Ishikawa (cell line): ENCODE measurements at regions not wholly inside any gene's neighbourhood (a gene's known extent, or its start where the extent isn't known, plus 50 kb on each side); places are given as distances from the start of the nearest gene placed in this dataset.

Experiments used
- EP300 ChIP-seq: IDR thresholded peaks from 2 replicates; pipeline ENCODE4 v1.6.1; 2012; ENCODE audit warnings: borderline replicate concordance
- FOXM1 ChIP-seq: IDR thresholded peaks from 2 replicates; pipeline ENCODE4 v1.6.1; 2012; ENCODE audit warnings: low read depth, borderline replicate concordance
- RAD21 ChIP-seq: IDR thresholded peaks from 2 replicates; pipeline ENCODE4 v1.6.1; 2012; ENCODE audit warnings: low read depth
- TEAD4 ChIP-seq: IDR thresholded peaks from 2 replicates; pipeline ENCODE4 v1.6.1; 2012

GRCh38 chr7:25726781-25727311, 425.2 kb upstream of the NFE2L3 start:
- no peak for TF ChIP-seq EP300
- no peak for TF ChIP-seq RAD21
- TF ChIP-seq FOXM1, result no peak
- TF ChIP-seq TEAD4, result no peak
